ENCODE measurements at regions not wholly inside any gene's neighbourhood (a gene's known extent, or its start where the extent isn't known, plus 50 kb on each side); places are given as distances from the start of the nearest gene placed in this dataset.

GRCh38 chr4:79764120-79764519 is 308.9 kb downstream of the ANTXR2 start:
- intact Hi-C loops (cut with micrococcal nuclease; ENCODE audit: unreplicated experiment) = no loop called here
- H3K4me3 ChIP-seq (ENCODE audit: low read depth, low read length) = no peak overlapping the region
- no peak for DNase-seq
- no peaks in the 10 kb centered on the region for H3K4me1 ChIP-seq
- H3K4me1 Mint-ChIP-seq (ENCODE audit: low read depth, unreplicated experiment) = no peaks in the 10 kb centered on the region
- no peak overlapping the region for H3K27ac Mint-ChIP-seq (ENCODE audit: unreplicated experiment)
- no peak for TF ChIP-seq CTCF (IDR thresholded peaks at IDR 0.05; ENCODE audit: insufficient read depth in 1 of 2, low read depth in 1 of 2, low read length in 1 of 2, severe bottlenecking in 1 of 2, unreplicated experiment in 1 of 2)
- H3K36me3 ChIP-seq (ENCODE audit: control insufficient read depth, insufficient read depth, low read length) = no peaks in the 10 kb centered on the region
- ChIA-PET POLR2A (no interaction called here), CTCF (no interaction called here)
- no peaks in the 10 kb centered on the region for H3K9me3 Mint-ChIP-seq (ENCODE audit: unreplicated experiment)
- no peaks in the 10 kb centered on the region for H3K27me3 ChIP-seq (replicated peaks; ENCODE audit: control insufficient read depth, insufficient read depth, low read length)
- no TSS peak for BruUV-seq (replicated peaks)
- no peaks in the 10 kb centered on the region for H3K27me3 Mint-ChIP-seq (ENCODE audit: insufficient read depth, unreplicated experiment)
- no peaks in the 10 kb centered on the region for H3K9me3 ChIP-seq
- no peaks in the 10 kb centered on the region for H3K36me3 Mint-ChIP-seq (ENCODE audit: insufficient read depth, unreplicated experiment)
- H3K4me3 Mint-ChIP-seq (ENCODE audit: unreplicated experiment) = no peak overlapping the region

- TF ChIP-seq CTCF (IDR thresholded peaks at IDR 0.05; ENCODE audit: insufficient read depth in 1 of 2, low read depth in 1 of 2, low read length in 1 of 2, severe bottlenecking in 1 of 2, unreplicated experiment in 1 of 2) = peak in 1 of 2 experiments; percentile 7
- no peaks in the 10 kb centered on the region for H3K27me3 Mint-ChIP-seq (ENCODE audit: insufficient read depth, unreplicated experiment)
- H3K36me3 Mint-ChIP-seq (ENCODE audit: insufficient read depth, unreplicated experiment) = no peaks in the 10 kb centered on the region
- H3K4me1 Mint-ChIP-seq (ENCODE audit: low read depth, unreplicated experiment) = no peaks in the 10 kb centered on the region
- Histone ChIP-seq H3K9me3 (no peaks in the 10 kb centered on the region), H3K36me3 (ENCODE audit: control insufficient read depth, insufficient read depth, low read length) (no peaks in the 10 kb centered on the region), H3K27me3 (replicated peaks; ENCODE audit: control insufficient read depth, insufficient read depth, low read length) (no peaks in the 10 kb centered on the region), H3K4me1 (no peaks in the 10 kb centered on the region), H3K4me3 (ENCODE audit: low read depth, low read length) (no peak overlapping the region)
- no peak overlapping the region for H3K27ac Mint-ChIP-seq (ENCODE audit: unreplicated experiment)
- BruUV-seq (replicated peaks) = no TSS peak
- no peak for DNase-seq
- no peak overlapping the region for H3K4me3 Mint-ChIP-seq (ENCODE audit: unreplicated experiment)
- ChIA-PET POLR2A (no interaction called here), CTCF (no interaction called here)
- intact Hi-C loops (cut with micrococcal nuclease; ENCODE audit: unreplicated experiment) = no loop called here
- no peaks in the 10 kb centered on the region for H3K9me3 Mint-ChIP-seq (ENCODE audit: unreplicated experiment)
Measured at GRCh38 chr4:79763486-79764075, 309.4 kb downstream of the ANTXR2 start.

GRCh38 chr4:79759793-79760192 is 313.2 kb downstream of the ANTXR2 start:
- Mint-ChIP-seq H3K4me3 (ENCODE audit: unreplicated experiment) (no peak overlapping the region), H3K36me3 (ENCODE audit: insufficient read depth, unreplicated experiment) (no peaks in the 10 kb centered on the region), H3K4me1 (ENCODE audit: low read depth, unreplicated experiment) (no peaks in the 10 kb centered on the region), H3K27ac (ENCODE audit: unreplicated experiment) (no peak overlapping the region), H3K9me3 (ENCODE audit: unreplicated experiment) (no peaks in the 10 kb centered on the region), H3K27me3 (ENCODE audit: insufficient read depth, unreplicated experiment) (no peaks in the 10 kb centered on the region)
- Histone ChIP-seq H3K4me3 (ENCODE audit: low read depth, low read length) (no peak overlapping the region), H3K4me1 (no peaks in the 10 kb centered on the region), H3K36me3 (ENCODE audit: control insufficient read depth, insufficient read depth, low read length) (no peaks in the 10 kb centered on the region), H3K9me3 (no peaks in the 10 kb centered on the region), H3K27me3 (replicated peaks; ENCODE audit: control insufficient read depth, insufficient read depth, low read length) (no peaks in the 10 kb centered on the region)
- DNase-seq = no peak
- ChIA-PET POLR2A (no interaction called here), CTCF (no interaction called here)
- BruUV-seq (replicated peaks) = no TSS peak
- TF ChIP-seq CTCF (IDR thresholded peaks at IDR 0.05; ENCODE audit: insufficient read depth in 1 of 2, low read depth in 1 of 2, low read length in 1 of 2, severe bottlenecking in 1 of 2, unreplicated experiment in 1 of 2) = no peak
- intact Hi-C loops (cut with micrococcal nuclease; ENCODE audit: unreplicated experiment) = no loop called here
